GM18508 (cell line): ENCODE measurements at regions not wholly inside any gene's neighbourhood (a gene's known extent, or its start where the extent isn't known, plus 50 kb on each side); places are given as distances from the start of the nearest gene placed in this dataset.

Experiments used
- ATAC-seq: cut with Tn5 transposase; IDR thresholded peaks from one replicate; pipeline ENCODE4 v1.9.1; 2021; ENCODE audit warnings: moderate number of reproducible peaks; ENCODE audit not compliant: insufficient read depth, unreplicated experiment

DNA sequence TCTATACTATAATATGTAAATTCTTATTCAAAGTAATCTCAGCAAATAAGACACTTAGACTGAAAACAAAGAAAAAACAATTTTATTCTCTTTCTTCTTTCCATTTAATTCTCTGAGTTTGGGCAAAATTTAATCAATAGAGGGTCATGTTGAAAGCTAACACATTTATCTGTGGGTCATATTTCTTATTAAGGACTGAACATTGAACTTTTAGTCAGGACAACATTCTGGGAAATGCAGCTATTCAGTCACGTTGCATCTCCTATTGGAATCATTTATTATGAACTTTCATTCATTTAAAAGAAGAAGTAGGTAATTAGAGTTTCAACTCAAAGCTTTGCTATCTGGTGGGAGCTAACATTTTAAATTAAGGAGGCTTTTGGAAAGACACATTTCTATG lies 372.5 kb downstream of the MAN2A1 start:
- ATAC-seq: no peak

DNA sequence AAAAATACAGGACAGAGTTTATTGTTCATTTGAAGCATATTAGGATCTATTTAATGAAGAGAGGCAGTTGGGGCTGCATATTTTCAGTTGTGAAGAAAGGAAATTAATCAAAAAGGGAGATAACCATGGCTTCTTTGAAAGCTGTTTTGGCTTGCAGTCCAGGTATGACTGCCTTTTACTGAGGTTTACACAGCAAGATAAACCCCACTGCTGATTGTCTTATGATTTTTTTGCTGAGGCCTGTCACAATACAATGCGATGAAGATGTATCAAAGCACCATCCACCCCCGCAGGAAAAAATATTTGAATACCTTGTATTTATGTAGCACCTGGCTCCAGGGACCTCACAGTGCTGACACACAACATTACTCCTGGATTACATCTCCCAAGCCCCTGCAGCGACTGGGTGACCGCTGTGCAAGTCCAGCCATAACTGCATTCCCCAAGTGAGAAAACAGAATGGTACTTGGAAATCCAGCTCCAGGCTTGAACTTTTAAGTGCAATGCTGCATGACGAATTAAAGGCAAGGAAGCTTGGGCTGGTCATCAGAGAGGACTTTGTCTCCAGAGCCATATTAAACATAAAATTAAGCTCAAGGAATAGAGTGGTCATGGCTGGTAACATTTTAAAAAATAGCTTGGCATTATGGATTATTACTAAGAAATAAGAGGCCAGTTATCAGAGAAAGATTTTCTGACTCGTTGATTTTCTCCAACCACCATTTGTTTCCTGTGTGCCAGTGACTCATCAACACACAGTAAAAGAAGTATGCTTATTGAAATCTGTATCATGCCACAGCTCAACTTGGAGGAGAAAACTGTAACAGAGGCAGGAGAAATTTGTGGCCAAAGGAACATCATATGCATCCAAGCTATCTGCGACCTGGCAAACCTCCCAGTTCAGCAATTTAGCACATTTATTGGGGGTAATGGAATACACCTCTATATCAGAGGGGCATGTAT lies 374.2 kb downstream of the MAN2A1 start:
- no peak for ATAC-seq

DNA sequence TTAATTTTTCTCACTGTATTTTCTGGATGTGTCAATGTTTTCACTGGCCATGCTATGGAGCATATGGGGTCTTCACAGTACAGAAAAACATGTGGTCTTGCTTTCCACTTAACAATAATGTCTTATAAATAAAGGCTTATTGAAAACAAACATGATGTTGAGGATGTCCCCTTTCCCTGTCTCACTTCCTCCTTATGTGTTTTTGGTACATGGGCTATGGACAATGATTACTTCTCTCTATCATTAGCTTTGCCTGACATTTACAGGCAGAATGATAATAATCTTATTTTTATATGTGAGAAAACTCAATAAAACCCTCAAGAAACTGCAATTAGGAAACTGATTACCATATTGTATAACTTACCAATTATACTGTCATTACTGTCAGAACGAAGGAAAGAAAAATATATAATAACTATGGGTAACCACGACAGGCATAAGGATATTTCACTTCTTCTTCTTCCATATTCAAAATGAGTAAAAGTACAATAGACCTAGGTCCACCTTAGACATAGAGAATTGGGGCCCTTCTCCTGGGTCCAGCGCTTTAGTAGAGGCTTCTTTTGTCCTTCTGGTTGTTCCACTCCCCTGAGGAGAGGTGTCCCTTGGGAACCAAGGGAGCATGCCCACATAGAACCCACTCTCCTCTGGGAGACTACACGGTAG lies 375.0 kb downstream of the MAN2A1 start:
- no peak for ATAC-seq

DNA sequence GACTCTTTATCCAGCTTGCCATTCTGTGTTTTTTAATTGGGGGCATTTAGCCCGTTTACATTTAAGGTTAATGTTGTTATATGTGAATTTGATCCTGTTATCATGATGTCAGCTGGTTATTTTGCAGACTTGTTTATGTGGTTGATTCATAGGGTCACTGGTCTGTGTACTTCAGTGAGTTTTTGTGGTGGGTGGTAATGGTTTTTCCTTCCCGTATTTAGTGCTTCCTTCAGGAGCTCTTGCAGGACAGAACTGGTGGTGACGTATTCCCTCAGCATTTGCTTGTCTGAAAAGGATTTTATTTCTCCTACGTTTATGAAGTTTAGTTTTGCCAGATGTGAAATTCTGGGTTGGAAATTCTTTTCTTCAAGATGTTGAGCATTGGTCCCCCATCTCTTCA lies 381.1 kb downstream of the MAN2A1 start:
- ATAC-seq: no peak

DNA sequence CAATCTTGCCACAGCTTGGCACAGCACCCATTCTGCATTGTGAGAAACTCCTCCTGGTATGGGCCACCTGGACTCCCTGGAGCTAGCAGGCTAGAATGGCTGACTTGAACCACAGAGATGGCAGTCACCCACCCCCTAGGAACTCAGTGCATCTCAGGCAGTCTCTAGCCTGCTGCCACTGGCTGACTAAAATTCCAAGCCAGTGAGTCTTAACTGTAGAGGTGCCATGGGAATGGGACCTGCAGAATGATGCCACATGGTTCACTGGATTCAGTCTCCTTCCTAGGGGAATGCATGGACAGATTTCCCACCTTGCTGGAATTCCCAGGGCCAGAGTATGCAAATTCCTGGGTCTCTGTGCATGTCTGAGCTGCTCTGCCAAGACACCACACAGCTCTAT lies 382.9 kb downstream of the MAN2A1 start:
- ATAC-seq: no peak

DNA sequence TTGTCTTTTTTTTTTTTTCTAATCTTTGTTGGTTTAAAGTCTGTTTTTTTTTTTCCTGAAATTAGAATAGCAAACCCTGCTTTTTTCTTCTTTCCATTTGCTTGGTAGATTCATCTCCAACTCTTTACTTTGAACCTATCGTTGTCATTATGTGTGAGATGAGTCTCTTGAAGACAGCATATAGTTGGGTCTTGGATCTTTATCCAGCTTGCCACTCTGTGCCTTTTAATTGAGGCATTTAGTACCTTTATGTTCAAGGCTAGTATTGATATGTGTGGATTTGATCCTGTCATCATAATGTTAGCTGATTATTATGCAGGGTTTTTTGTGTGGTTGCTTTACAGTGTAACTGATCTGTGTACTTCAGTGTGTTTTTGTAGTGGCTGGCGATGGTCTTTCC lies 383.8 kb downstream of the MAN2A1 start:
- ATAC-seq: no peak

DNA sequence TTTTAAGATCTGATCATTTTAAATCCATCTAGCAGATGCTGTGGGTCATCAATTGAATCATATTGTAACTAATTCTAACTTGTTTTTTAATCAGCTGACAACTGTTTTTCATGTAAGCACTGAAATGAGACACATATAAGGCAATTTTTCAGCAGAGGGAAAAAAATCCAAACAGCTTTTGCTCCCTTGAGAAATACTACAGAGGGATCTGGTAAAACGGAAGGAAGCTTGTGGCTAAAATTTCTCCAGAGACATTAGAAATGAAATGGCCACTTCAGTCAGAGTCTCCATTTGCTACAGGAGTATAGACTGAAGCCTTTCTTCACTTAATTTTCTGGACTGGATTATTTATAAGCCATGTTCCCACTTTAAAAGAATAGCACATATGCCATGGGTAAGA lies 385.9 kb downstream of the MAN2A1 start:
- ATAC-seq: no peak

DNA sequence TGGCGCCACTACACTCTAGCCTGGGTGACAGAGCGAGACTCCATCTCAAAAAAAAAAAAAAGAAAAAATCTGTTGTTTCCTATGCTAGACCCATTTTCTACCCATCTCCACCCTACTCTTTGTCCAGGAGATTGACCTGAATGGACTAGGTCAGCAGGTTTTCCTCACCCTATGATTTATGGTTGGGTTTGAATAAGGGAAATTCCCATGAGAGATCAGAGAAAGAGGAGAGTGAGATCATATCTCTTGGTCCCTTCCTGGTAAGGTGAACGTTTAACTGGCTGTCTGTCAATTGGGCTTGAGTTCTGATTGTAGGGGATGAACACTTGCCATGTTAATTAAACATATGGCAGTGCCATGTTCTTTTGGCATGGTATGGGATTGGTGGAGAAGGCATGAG lies 387.4 kb downstream of the MAN2A1 start:
- no peak for ATAC-seq

DNA sequence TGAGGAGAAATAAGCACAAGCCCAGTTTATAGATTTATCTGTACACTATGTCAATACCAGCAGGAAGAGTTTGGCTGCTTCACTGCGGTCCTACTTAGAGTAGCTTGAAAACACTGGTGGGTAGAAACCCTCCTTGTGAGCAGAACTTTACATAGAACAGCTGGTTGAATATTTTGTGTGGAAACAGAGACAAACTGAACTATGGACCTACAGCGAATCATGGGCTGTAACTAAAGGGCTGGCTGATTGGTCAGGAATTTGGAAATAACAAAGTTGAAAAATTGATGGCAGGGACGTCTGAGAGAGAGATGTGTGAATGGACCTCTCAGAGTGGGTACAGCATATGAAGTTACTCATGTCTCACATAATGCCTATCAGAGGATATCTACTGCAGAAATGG lies 392.5 kb downstream of the MAN2A1 start:
- ATAC-seq: no peak

DNA sequence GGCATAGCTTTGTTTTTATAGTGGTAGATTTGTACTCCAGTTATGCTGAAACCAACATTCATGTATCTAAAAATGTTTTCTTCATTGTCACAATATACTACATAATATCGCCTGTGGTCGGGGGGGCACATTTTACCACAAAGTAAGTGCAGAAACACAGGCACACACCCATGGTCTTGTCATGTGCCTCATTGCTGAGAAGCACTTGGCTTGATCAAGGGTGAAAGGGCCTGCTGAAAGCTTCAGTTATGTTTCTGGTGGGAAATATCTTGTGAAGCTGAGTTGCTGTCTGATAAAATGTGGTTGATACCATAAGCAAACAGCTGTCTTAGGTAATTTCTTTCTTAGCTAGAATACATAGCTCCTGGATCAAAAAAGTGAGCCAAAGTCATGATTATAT lies 393.1 kb downstream of the MAN2A1 start:
- ATAC-seq: no peak

DNA sequence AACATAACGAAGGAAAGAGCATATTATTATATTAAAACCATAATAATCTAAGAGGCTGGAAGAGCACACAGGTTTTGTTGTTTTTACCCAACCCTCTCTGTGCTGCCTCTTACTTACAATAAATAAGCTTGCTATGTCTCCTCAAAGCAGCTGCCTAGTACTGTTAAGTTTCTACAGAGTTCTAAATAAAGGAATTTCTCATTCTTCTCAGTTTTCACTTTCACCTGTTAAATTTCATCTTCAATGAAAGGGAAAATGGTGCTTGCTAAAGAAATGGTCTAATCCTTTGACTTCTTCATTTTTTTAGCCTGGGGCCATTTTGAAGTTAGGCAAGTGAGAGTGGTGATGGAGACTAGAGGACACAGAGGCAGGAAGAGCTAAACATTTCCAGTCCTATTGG lies 396.1 kb downstream of the MAN2A1 start:
- ATAC-seq: no peak

DNA sequence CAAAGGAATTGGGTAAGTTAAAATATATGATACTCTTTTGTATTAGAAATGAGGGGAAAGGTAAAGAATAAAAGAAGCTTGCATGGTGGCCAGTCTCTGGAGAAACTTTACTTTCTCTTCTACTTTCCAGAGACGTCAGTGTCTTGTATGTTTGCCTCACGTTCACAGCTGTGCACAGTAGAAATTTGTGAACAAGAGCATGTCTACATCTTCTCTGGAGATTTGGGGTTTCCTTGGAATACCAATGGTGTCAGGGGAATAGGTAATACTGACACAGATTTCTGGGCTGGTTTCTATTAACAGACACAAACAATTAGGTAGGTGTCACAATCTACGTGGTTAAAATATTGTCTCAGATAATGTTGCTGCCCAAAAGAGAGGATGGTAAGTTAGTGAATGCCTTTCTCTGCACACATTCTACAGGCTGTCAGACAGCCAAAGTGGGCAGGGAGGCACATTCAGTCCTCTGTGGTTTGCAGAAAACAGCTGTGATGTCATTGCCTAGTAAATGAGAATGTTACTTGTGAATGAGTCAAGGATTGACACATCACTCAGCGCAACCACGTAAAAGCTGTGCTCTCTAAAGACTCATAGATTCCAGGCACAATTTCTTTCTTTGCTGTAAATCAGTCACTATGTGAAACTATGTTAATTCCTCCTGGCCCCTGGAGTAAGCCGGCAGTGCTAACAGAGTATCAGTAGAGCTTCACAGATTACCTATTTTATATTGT lies 397.1 kb downstream of the MAN2A1 start:
- ATAC-seq: no peak

DNA sequence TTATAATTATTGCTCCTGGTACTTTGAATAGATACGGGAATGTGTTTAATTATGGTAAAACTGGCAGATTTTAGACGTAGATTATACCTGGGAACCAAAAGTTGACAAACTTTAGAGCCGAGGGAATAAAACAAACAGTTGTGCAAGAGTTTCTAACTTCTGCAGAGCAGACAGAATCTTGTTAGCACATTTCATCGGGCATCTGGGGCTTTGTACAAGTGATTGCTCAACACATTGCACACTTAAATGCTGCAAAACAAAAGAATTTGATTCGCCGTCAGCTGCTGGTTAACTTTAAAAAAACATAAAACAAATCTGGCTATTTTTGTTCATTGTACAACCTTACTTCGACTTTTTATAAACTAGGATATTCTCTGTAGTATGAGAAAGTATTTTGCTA lies 398.1 kb downstream of the MAN2A1 start:
- no peak for ATAC-seq

DNA sequence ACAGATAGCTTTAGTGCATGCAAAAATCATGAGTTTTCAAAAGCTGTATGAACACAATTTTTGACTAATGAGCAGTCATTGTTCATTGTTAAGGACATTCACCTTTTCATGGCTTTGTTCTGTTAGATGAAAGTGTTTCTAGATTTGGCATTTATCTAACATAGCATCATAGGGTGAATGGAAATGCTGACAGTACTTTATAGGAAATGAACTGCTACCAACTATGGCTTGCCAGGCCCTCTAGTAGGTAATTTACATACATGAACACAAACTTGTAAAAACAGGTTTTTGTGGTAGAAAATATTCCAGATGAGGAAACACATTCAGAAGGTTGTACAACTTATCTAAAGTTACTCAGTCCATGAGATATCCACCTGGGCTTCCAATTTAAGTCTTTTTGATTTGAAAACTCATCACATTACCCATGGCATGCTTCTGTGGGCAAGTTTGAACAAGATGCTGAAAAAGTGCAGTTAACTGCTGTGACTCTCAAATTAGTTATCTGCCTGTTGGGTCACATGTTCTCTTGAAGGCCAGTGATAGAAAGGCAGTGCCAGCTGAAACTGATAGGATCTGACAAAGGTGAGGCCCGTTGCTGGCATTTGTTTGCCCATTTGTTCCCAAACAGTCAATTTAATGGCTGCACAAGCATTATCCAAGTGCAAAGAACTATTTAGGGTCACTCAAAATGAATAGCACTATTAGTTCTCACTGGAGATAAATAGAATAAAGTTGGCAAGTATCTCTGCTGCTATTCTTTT lies 399.1 kb downstream of the MAN2A1 start:
- no peak for ATAC-seq

DNA sequence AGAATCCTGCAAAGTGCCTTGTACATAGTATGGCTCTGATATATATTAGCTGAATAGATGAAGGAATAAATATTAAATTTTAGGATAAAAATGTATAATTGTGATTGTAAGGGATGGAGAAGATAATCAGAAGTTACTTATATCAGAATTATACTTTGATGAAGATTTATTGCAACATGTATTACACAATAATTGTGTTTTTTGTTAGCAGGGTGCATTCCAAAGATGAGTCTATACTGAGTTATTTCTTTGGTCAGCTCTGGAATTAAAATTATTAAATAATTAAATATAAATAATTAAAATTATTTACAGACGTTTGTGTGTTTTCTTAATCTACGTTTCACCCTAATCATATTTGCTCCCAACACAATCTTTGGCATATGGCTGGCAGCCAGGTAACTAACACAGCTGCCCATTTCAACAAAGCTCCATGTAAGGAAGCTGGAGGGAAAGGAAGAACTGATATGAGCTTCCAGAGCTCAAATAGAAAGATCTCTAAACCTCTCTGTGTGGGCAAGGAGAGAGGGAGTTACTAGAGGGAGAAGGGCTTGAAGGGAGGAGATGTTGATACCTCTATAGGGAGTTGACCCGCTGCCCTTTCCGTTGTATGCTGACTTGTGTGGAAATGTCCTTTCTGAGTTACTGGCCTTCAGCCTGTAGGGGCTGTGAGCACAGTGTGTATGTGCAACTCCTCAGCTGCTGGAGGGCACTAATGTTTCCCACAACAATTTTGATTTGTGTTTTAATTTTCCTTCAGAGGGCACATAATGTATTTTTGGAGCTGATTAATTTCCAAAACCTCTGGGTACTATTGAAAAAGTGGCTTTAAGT lies 403.4 kb downstream of the MAN2A1 start:
- no peak for ATAC-seq

DNA sequence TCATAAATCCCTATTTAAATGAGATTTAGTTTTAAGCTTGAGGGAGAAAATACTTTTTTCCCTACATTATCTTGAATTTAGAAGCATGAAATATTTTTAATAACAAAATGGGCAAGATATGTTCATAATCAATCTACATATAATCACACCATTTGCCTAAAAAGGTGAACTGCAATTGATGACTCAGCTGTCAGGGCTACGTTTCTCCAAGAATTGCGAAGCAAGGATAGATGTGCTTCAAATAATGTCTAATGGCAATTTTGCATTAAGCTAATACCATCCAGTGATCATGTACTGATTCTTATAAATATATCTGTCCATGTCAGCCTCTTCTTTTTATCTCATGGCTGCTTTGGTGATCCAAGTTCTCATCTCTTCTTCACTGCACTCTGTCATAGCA lies 404.4 kb downstream of the MAN2A1 start:
- no peak for ATAC-seq

DNA sequence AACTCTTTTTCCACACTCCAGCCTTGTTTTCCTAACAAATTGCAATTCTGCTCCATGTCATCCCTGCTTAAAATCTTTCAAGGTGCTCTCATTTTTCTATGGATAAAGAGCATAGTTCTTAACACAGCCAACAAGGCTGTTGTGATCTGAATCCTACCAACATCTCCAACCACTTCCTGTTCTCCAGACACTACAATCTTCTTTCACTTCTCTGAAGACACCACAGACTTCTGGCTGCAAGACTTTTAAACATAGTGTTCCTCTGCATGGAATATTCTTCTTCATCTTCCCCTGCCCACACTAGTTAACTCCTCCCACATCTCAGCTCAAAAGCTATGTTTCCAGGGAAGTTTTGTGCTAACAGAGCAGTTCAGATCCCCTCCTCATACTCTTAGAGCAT lies 404.8 kb downstream of the MAN2A1 start:
- no peak for ATAC-seq

DNA sequence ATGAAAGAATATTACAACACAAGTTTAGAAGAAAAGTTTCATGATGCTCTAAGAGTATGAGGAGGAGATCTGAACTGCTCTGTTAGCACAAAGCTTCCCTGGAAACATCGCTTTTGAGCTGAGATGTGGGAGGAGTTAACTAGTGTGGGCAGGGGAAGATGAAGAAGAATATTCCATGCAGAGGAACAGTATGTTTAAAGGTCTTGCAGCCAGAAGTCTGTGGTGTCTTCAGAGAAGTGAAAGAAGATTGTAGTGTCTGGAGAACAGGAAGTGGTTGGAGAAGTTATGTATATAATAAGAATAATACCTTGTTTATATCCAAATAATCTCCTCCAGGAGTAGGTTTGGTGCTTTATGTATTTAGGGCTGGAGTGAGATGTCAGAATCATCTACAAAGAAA lies 406.7 kb downstream of the MAN2A1 start:
- ATAC-seq: no peak

DNA sequence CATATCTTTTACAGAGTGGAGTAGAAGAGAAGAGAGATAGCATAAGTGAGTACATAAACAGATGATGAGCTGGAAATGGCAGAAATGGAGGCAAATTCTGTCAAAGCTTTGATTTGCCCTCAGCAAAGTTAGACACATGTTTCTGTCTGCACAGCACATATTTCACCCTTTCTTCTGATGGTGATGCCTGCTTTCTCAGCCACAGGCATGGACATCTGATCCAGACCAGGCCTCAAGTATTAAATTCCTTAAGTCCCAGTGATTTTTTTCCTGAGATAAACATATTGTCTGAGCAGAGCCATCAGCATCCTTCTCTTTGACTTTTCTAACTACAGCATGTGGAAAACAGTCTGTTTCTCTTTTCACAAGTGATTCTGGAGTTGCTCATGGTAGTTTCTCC lies 409.8 kb downstream of the MAN2A1 start:
- ATAC-seq: no peak

DNA sequence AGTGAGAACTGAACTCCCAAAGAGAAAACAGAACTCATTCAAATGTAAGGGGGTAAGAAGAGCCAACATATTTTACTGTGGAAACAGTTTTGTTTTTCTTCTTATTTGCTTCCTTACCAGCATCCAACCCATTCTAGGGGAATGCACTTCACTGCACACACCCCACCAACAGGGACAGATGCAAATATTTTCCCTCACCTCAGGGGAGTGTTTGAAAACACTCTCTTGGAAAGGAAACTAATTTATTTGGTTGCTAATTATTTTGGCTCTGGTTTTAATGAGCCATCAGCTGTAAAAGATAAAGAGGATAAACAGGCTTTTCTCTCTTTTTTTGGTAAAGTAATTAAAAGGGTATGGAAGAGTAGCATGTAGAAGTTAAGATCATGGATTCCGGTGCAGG lies 413.4 kb downstream of the MAN2A1 start:
- ATAC-seq: no peak
